Inferior parietal cortex (tissue), 1 donor: ENCODE measurements at regions not wholly inside any gene's neighbourhood (a gene's known extent, or its start where the extent isn't known, plus 50 kb on each side); places are given as distances from the start of the nearest gene placed in this dataset.

ENCODE experiments used
- DNase-seq: peaks from one replicate; pipeline ENCODE4 v3.0.0-alpha.2; 2016; ENCODE audit errors: extremely low spot score

DNA sequence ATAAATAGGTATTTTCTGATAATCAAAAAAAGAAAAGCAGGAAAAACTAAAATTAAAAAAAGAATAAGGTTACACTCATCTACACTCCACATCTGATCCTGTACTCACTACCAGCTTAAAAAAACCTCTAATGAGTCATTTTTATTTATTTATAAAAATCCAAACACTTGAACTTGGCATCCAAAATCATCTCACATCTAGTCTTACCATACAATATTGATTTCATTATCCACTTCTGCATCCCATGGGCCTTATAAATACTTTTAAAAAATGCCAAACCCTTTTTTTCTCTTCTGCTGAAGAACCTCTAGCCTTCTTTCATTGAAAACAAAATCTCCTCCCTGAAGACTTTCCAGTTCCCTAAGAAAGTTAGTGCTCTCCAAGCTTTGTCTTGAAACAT, 109.7 kb downstream of the TMTC3 start:
- no peak for DNase-seq

DNA sequence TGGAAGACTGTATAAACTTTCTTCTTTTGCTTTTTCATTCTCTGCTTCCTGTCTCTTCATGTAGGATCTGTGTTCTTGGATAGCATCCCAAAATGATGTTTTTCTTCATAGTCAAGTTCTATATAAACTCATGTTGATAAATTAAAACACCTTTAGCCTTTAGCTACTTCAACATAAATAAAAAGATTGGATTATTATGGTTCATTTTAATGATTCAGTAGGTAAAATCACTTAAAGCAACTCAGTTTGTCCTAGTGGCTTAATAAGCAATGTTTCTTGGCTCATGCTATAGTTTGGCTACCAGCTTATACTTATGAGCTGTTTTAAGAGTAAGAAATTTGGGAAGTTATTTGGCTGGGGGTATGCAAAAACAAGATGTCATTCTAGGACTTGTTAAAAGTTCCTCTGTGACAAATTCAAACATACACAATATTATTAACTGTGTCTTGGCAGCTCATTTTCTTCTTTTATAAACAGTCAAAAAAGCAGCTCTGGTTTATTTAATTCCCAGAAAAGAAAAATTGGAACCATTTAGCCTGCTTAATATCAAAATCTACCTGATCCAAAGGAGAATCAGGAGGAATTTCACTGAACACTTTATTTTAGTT, 111.4 kb downstream of the TMTC3 start:
- DNase-seq = no peak

DNA sequence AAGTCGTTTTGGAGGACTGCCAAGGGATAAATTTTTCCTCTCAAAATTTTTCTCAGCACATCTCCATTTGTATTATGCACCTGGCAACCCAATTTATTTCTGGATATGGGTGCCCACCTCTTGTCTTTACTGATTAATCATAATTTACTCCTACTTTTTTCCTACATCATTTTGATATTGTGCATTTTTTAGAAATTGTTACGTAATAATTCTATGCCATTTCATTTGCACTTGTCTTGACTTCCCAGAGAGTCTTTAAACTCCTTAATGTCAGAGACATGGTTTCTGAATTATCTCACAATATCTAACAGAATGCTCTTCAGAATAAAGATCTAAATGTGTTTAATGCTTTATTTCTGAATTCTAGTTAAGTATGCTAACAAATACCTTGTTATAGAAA, 113.1 kb downstream of the TMTC3 start:
- no peak for DNase-seq

DNA sequence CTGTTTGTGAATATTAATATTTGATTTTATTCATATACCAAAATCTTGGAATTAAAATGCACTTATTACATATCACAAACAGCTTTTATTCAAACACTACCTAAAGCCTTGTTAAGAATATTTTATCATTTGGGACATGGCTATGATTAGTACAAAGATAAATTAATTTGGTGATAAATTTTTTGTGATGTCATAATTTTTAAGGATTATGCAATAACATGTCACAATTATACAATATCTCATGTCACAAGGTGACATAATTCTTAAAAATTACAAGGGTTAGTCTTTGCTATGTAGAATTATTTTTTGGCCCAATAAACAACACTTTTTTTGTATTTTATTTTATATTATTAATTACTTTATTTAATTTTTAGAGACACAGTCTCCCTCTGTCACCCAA, 113.7 kb downstream of the TMTC3 start:
- no peak for DNase-seq

DNA sequence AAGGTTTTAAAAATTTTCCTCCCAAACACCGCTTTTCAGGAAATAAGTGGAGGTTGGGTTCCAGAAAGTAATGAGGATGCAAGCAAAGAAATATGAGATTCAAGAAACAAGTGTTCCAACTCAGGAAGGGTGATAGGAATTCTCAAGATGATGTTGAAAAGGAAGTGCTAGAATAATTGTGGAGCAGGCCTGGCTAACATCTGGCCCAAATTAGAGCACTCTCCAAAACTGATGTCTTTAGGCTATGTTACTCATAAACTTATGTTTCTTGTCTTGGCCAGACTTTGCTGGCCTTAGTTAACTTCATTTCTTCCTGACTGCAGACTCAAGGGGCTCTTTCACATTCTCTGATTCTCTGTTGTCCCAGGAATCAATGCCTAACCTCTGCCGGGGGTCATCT, 116.3 kb downstream of the TMTC3 start:
- DNase-seq = no peak

DNA sequence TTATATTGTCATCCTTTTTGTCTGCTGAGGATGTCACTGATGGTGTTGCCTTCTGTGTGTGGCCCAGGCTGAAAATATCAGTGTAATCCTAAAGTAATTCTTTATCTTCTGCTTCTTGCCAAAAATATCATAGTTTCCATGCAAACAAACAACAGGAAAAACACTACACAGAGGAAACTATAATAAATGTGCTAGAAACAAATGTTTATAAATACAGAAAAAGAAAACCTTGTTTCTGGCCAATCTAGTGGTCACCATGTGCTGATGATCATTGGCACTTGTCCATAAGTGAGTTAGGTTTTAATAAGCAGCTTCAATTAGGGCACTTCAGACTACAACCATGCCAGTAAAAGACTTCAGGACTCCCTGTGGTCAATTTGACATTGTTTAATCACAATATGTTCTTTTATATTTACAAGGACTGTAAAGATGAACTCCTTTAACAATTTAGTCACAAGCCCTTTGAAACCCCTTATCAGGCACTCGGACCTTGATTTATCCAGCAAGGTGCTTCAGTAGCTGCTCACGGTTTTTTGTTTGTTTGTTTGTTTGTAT, 124.8 kb downstream of the TMTC3 start:
- no peak for DNase-seq

DNA sequence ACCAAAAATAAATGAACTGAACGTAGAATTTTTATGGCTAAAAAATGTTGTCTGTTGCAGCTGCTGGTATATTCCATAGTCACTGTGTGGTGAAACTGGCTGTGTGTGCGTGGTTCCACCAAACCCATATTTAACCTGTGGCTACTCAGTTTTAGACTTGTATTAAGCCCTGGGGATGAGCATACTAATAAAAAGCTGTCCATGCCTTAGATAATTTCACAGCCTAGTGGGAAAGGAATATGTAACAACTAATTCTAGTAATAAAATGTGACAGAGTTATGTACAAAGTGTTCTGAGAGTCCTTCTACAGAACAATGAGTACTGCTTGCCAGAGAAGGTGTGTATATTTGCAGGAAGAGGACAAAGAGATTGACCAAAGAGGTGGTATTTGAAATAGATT, 125.5 kb downstream of the TMTC3 start:
- DNase-seq = no peak

DNA sequence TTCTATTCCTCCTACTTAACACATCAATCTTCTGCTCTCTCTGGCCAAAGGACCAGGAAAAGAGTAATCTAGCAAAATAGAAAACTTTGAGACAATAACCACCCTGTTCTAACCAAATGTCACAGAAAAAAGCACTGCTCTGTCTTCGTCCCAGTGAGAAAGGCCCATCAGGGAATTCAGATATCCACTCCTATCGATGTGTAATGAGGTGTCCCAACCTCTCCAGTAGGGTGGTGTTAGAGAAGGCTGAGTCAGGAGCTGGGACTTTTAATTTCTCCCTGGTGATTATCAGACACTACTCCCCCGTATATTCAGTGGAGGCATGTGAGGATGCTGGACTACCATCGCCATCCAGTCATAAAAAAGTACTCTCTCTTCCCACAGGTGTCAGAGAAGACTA, 130.3 kb downstream of the TMTC3 start:
- no peak for DNase-seq

DNA sequence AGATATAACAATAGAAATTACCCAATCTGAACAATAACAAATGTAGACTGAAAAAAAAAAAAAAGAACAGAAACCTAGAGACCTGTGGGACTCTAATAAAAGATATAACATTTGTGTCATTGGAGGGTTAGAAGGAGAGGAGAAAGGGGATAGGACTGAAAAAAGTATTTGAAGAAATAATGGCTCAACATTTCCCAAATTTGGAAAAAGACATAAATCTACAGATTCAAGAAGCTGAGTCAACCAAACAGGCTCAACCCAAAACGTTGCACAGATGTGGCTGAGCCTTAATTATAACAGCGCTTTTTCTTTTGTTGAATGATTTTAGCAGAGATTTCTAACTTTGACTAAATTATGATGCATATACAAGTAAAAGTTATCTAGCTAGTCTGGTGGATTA, 131.3 kb downstream of the TMTC3 start:
- DNase-seq = no peak

DNA sequence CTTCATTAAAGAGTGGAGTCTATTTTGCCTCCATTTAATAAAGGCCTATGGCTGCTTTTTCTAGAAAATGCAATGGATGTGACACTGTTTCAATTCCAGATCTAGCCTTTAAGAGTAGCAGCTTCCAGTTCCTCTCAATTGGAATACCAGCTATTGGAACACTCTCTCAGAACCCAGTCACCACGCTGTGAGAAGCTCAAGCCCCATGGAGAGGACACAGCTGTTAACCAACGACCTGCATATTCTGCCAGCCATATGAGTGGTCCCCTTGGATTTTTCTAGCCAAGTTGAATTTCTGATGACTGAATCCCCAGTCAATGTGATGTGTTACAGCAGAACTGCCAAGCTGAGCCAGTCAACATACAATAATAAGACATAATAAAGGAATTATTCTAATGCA, 131.8 kb downstream of the TMTC3 start:
- DNase-seq = no peak

DNA sequence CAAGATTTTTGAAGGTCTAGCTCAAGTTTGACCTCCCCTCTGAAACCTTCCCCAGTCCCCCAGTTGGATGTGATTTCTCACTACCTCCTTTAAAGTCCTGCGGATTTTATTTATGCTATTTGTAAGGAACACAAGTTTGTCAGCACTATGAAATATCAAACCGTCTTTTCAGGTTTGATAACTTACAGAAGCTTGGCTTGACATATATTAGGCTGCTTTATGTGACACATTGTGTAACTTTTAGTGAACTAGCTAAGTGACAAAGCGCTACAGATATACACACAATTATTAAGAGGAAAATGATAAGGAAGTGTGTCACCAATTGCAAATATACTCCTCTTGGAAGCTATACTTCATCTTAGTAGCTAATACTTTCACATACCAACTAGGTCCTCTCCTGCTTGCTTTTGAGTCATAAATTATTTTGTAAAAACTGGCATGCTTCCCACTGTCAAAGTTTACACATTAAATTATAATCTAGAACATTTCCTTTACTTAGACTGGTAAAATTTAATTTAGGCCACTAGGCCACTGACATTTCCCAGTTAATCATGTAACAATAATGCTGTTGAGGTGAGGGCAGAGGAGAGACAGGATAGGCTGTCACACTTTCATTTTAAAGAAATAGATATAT, 149.5 kb downstream of the TMTC3 start:
- DNase-seq = no peak

DNA sequence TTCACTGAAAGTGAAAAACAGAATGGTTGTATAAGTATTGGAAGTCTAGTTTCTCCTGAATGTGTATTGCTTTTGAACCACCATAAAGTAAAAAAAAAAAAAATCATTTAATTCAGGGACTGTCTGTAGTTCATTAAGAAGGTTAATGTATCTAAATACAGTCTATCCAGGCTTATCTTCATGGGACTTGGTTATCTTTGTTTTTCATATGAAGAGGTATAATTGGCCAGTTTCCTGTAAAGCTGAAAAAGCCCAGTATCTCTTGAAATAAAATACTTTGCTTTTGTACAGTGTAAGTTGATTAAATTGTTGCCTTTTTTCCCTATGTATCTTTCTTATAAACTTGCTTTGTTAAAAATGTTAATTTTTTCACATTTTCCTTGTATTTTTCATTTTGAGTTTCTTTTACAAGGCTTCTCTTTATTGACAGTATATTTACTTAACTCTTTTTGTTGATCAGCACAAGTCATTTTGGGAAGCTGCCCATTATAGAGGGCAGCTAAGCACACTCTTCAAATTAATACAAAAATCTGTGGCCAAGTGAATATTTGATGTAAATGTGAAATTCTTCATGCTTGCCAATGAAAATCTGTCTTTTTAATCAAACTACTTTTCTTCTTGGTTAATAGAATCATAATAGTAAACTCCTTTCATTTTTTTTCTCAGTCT, 156.0 kb downstream of the TMTC3 start:
- DNase-seq = no peak

DNA sequence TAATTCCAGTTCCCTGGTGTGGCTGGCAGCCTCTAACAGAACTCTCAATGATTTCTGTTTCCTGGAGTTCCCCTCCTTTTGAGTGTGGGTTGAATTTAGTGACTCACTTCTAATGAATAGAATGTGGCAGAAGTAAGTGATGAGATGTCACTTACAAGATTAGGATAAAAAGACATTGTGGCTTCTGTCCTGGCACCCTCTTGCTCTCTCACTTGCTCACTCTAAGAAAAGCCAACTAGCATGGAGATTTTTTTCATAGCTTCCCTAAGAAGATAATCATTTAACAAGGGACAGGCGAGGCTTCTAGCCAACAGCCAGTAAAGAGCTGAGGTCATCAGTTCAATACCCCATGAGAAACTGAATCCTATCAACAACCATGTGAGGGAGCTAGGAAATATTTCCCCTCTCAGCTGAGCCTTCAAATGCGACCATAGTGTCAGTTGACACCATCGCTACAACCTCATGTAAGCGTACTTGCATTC, 156.7 kb downstream of the TMTC3 start:
- no peak for DNase-seq

DNA sequence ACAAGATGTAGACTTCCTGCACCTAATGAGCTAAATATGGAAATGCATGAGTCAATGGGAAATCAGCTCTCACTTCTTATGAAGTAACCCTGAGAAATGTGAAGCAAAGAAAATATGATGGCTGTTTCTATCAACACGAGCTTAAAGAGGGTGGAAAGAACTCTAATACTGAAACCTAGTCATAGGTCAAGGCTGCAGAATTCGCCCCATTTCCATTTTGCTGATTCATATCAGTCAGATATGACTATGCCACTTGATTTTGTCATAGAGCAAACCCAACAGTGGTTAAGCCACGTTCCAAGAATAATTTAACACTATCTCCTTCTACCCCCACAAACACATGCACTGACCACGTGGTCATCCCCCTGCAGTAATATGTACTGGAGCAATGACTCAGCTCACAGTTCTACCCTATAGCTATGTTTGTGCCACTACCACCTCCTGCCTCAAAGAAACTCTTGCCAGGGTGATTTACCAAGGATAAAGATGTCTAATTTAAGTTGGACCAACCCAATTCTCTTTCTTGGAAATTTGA, 157.5 kb downstream of the TMTC3 start:
- DNase-seq = no peak

DNA sequence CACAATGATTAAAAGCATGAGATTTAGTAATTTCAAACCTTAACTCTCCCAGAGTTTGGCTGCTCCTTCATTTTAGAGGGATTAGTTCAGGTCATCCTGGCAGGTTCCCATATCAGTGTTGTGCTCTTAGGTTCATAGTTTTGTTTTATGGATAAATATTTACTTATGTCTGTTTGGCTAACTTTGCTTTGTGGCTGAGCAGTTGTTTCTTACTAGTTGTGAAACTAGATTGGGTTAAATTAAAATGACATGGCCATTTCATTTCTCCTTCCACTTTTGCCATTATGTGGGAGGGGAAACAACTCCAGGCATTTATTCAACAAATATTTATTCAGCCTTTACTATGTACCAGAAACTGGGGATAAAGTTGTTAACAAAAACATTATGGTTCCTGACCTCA, 158.8 kb downstream of the TMTC3 start:
- no peak for DNase-seq

DNA sequence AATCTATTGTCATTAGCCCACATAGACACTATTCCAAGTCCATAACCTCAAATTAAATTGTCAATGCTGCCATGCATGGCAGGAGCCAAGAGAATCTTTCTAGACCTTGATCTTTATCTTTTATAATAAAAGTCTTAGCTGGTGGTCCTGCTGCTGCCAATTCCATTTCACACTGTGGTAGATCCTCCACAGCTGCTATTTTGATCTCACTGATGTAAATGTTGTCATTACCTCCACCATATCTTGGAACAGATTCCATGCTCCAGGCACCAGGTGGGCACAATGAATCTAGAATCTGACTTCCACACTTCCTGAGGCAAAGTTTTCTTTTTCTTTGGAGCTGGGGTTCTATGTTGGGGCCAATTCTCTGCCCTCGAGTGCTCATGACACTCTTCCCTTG, 161.2 kb downstream of the TMTC3 start:
- no peak for DNase-seq

DNA sequence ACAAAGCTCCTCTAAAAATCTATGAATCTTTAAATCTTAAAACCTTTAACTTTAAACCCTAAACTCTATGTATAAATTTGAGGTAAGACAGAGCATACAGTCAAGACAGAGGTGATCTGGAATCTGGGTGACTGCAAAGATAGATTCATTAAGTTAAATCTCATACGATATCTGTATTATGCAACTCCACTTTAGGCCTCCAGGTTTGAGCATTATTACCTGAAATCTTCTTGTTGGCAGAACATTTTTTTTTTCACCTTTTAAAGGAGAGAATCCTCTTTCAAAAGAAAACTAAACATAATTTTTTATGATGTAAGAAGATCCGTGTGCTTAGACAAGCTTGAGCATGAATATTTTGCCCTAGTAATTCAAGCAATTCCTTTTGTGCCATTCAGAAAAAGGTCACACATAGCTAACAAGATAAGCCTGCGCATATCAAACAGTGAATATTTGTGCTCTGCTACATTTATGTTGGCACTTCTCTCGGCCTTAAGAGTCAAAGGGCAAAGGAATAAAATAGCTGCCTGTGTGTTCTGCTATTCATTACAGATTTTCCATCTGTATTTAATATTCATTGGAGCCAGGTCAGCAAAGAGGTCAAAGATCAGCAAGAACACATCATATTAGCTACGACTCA, 163.3 kb downstream of the TMTC3 start:
- DNase-seq = no peak

DNA sequence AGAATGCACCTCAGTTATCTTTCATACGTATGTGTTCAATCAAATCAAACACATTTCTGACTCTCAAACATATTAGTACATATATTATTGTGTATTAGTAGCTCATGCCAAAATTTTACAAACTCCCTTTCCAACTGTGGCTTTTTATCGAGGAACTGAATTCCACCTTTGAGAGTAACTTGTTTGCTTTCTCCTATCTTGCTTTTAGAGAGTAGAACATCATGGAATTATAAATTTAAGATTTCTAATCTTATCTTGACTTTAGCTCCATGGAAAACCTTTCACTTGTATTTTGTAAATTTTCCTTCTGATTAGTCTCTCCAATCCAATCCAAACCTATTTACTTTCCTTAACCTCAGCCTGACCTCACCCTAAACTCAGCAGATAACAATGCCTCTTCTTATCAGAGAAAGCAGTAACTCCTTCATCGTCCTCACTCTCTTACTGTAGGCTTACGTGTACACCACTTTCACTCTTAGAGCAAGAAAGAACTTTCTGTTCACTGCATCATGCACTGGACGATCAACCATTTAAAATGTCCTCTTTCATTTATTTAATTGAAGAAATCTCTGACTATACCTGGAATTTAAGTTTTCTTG, 164.5 kb downstream of the TMTC3 start:
- DNase-seq = no peak

DNA sequence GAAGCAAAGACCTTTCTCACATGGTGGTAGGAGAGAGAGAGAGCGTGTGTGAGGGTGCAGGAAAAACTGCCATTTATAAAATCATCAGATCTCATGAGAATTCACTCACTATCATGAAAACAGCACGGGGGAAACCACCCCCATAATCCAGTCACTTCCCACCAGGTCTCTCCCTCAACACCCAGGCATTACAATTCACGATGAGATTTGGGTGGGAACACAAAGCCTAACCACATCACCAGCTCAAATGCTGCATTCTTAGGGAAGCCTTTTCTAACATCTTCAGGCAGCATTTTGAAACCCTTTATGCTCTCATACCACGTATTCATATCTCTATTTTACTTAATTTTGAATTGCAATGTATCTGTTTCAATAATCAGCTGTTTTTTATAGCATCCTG, 165.9 kb downstream of the TMTC3 start:
- no peak for DNase-seq

DNA sequence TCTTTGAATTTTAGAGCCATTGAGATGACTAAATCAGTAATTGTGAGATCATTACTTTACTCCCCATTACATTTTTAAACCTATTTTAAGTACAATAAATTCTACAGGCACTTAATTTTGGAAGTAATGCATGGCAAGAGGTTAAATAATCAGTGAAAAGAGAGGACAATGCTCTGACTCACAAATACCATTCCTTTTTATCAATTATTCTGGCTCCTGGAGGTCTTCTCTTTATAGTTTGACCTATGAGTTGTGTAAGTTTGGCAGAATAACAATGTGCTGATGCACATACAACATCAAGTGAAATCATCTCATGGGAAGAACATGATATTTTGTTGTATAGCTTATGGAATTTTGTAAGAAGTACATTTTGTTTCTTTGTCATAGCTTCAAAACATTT, 166.7 kb downstream of the TMTC3 start:
- DNase-seq = no peak

DNA sequence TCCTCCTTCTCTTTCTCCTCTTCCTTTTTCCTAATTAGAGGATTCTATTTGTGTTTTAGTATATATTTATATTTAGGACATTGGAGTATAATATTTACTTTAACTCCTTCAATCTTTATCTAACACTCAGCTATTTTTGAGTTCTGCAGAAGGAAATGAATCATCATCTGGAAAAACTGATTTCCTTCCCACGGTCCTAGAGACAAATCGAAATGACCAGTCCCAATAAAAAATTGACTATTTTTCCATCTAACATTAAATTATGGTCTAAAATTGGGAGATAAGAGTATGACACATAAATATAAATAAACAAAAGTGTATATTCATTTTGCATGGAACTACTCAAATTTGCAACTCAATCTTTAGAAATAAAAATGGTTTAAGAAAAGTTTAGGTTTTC, 167.4 kb downstream of the TMTC3 start:
- DNase-seq = no peak

DNA sequence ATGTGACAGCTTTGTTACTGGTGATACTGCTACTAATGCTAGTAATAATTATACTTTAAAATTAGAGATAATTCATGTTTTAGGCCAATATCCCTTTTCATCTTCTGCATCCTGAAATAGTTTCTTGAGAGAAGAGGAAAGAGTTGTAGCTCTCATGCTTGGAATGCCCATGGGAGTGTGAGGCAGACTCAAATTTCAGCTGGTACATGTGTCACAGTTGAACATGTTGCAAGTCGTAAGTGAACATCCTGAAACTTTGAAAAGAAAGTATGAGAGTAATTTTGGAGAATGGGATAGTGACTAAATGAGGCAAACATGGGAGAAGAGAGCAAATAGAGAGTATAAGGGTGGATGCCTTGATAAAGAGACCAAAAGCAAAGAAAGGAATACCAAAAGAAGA, 168.0 kb downstream of the TMTC3 start:
- no peak for DNase-seq
